Colonic mucosa (tissue), 4 donors: ENCODE measurements at regions not wholly inside any gene's neighbourhood (a gene's known extent, or its start where the extent isn't known, plus 50 kb on each side); places are given as distances from the start of the nearest gene placed in this dataset.

Experiments
- DNase-seq: peaks from one replicate; pipeline ENCODE4 v3.0.0-alpha.2; 2020
- H3K27ac ChIP-seq: fragments of 200-600 bp; one replicate; pipeline ENCODE4 v1.8.0; 2021
- H3K27me3 ChIP-seq: fragments of 200-600 bp; one replicate; pipeline ENCODE4 v1.8.0; 2021
- H3K36me3 ChIP-seq: fragments of 200-600 bp; one replicate; pipeline ENCODE4 v1.8.0; 2021
- H3K4me1 ChIP-seq: fragments of 200-600 bp; one replicate; pipeline ENCODE4 v1.8.0; 2021; ENCODE audit warnings: mild to moderate bottlenecking
- H3K4me3 ChIP-seq: fragments of 200-600 bp; one replicate; pipeline ENCODE4 v1.8.0; 2021
- H3K9ac ChIP-seq, 2 donors: one replicate each; pipeline ENCODE4 v1.7.0; 2013; ENCODE audit warnings: control low read depth in 2 of 2, low read depth in 2 of 2, low read length in 2 of 2
- H3K9me3 ChIP-seq: fragments of 200-600 bp; one replicate; pipeline ENCODE4 v1.8.0; 2021
- intact Hi-C: fragments of 100-400 bp; cut with DNase I; formaldehyde crosslinking; loops from one replicate; pipeline ENCODE4 v1.14.1; 2022
- TF ChIP-seq, protein P1 (sequence below): fragments of 200-600 bp; IDR thresholded peaks from one replicate; pipeline ENCODE4 v1.8.0; 2022; ENCODE audit warnings: antibody characterized with exemption, mild to moderate bottlenecking
- donor health status: healthy.
- donor health status: DM: no; HTN: no; CAD: no.
- donor health status: DM: no; HTN: no; CAD: no.

DNA sequence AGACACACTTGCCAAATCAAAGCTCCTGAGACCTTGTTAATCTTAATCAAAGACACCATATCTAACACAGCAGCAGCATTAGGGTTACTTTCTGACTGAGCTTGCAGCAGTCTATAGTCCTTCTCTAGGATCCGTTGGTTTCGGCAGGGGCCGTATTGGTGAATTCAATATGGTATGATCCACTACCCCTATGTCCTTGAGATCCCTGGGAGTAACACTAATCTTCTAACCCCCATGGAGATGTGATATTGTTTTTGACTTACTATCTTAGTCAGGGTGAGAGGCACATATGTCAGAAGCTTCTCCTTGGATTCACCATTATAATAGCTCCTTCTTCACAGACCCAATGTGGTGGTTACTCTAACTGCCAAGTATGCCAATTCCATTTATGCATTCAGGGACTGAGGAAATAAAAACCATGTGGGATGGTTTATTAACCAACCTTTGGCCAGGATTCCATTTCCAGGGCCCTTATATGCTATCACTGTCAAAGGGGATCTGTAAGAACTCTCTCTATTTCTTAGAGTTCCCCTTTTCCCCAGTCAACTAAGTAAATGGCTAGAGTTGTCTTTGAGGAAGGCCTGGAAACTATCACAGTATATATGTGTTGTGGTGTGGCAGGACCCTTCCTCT is 673.6 kb upstream of the USP24 start:
- Histone ChIP-seq H3K9me3 (no peaks in the 10 kb centered on the region), H3K9ac (no peak overlapping the region), H3K36me3 (no peaks in the 10 kb centered on the region), H3K4me1 (no peaks in the 10 kb centered on the region), H3K27ac (no peak overlapping the region), H3K27me3 (no peaks in the 10 kb centered on the region), H3K4me3 (no peak overlapping the region)
- DNase-seq: no peak
- intact Hi-C loops: no loop called here
- TF ChIP-seq, protein P1, sequence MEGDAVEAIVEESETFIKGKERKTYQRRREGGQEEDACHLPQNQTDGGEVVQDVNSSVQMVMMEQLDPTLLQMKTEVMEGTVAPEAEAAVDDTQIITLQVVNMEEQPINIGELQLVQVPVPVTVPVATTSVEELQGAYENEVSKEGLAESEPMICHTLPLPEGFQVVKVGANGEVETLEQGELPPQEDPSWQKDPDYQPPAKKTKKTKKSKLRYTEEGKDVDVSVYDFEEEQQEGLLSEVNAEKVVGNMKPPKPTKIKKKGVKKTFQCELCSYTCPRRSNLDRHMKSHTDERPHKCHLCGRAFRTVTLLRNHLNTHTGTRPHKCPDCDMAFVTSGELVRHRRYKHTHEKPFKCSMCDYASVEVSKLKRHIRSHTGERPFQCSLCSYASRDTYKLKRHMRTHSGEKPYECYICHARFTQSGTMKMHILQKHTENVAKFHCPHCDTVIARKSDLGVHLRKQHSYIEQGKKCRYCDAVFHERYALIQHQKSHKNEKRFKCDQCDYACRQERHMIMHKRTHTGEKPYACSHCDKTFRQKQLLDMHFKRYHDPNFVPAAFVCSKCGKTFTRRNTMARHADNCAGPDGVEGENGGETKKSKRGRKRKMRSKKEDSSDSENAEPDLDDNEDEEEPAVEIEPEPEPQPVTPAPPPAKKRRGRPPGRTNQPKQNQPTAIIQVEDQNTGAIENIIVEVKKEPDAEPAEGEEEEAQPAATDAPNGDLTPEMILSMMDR: no peak

DNA sequence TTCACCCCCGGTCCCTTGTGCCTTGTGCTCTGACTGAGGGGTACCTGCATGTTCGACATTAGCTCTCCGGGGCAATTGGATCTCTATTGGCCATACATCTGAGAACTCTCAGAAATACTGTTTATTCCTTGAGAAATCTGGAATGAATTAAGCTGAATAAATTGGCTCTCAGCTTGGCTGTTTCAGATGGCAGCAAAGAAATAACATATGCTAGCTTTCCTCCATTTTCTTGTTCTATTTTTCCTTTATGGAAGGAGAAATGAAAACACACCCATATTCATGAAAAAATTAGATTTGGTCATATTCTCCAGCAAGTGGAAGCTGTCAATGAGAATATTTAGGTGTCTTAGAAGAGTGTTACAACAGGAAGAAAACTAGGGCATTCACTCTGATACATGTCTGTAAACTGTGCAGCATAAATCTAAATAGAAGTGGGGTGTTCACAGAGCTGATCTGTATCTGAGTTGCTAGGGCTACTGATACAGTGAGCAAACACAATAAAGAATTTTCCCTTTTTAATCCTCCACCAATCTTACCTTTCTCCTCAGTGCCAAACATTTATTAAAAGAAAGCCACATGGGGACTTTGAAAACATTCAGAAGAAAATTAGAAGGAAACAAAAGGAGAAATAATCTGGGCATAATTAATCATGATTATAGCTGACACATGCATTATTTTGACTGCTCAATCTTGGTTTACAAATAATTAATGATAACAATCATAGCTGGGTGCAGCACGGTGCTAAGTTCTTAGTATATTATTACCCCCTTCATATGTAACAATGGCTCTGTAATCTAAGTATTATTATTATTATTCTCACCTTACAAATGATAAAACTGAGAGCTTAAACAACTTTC is 671.9 kb upstream of the USP24 start:
- no peak overlapping the region for H3K27ac ChIP-seq
- TF ChIP-seq, protein P1: no peak
- intact Hi-C loops: no loop called here

DNA sequence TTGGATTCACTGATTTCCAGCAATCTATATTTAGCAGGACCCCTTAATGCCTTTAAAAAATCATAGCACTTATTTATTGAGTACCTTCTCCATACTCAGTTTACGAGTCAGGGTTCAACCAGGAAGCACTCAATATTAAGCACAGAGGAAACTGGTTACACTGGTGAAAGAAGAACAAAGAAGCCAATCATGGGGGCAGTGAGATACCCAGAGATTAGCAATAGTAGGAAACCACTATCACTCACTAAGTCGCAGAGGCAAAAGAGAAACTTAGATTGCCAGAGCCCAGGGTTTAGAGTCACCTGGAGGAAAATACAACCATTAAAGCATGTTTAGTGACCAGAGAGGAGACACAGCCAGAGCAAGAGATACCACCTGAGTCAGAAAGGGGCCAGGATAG is 670.5 kb upstream of the USP24 start:
- Histone ChIP-seq H3K9ac (no peak overlapping the region), H3K9me3 (no peaks in the 10 kb centered on the region), H3K27me3 (no peaks in the 10 kb centered on the region), H3K4me1 (no peaks in the 10 kb centered on the region), H3K27ac (no peak overlapping the region), H3K4me3 (no peak overlapping the region), H3K36me3 (no peaks in the 10 kb centered on the region)
- intact Hi-C loops: no loop called here
- TF ChIP-seq, protein P1: no peak
- DNase-seq: no peak

More for the DNA sequence above, 671.9 kb upstream of the USP24 start:
- no peak overlapping the region for H3K9ac ChIP-seq
- no peaks in the 10 kb centered on the region for H3K36me3 ChIP-seq
- H3K4me1 ChIP-seq: no peaks in the 10 kb centered on the region
- H3K27me3 ChIP-seq: no peaks in the 10 kb centered on the region
- H3K9me3 ChIP-seq: no peaks in the 10 kb centered on the region
- no peak for DNase-seq
- H3K4me3 ChIP-seq: no peak overlapping the region

DNA sequence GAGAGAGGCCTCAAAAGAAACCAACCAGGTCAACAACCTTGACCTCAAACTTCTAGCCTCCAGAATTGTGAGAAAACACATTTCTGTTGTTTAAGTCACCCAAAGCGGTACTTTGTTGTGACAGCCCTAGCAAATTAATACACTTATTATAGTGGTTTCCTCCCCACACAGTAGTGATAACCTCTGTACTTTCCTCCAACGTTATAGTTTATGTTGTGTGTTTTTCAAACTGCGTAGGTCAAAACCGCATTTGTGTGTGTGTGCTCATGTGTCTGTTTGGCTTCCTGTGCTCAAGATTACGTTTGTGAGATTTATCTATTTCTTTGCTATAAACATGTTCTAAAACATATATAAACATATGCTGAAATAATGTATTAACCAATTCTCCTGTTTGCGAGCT is 667.8 kb upstream of the USP24 start:
- no peak overlapping the region for H3K9ac ChIP-seq
- H3K27me3 ChIP-seq: no peaks in the 10 kb centered on the region
- H3K4me1 ChIP-seq: no peaks in the 10 kb centered on the region
- no peaks in the 10 kb centered on the region for H3K9me3 ChIP-seq
- intact Hi-C loops: no loop called here
- no peak for DNase-seq
- H3K36me3 ChIP-seq: no peaks in the 10 kb centered on the region
- TF ChIP-seq, protein P1: no peak
- no peak overlapping the region for H3K27ac ChIP-seq
- no peak overlapping the region for H3K4me3 ChIP-seq

DNA sequence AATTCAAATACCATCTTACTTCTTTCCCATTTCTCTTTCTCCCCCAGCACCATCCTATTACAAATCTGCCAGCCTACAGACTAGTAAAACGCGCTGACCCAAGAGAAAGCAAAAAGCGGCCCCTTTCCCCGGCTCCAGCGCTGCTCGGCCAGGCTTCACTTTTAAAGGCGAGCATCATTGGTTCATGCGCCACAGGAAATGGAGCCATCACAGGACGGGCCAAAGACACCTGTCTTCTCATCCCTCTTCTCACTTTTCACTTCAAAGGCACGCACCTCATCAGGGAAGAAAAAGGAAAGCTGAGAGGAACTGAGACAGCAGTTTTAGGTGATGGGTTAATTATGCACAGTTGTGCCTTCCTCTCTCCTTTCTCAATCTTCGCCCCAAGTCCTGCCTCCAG is 664.2 kb upstream of the USP24 start:
- TF ChIP-seq, protein P1: no peak
- Histone ChIP-seq H3K27ac (no peak overlapping the region), H3K4me1 (no peaks in the 10 kb centered on the region), H3K4me3 (no peak overlapping the region), H3K36me3 (no peaks in the 10 kb centered on the region), H3K9ac (no peak overlapping the region), H3K27me3 (no peaks in the 10 kb centered on the region), H3K9me3 (no peaks in the 10 kb centered on the region)
- intact Hi-C loops: no loop called here
- no peak for DNase-seq
